Epithelial cell of esophagus (primary cell): ENCODE measurements at regions not wholly inside any gene's neighbourhood (a gene's known extent, or its start where the extent isn't known, plus 50 kb on each side); places are given as distances from the start of the nearest gene placed in this dataset.
A peak's percentile ranks its signal among the peaks of the same experiment; 100 is the strongest.
"Not testable (repeated sequence)": the region's sequence is repeated elsewhere in the genome, so short reads cannot be mapped to it uniquely, and the experiment has no call there.

Experiments used
- DNase-seq: peaks from one replicate; pipeline ENCODE4 v3.0.0; 2010; ENCODE audit warnings: low read depth
- H3K4me3 ChIP-seq: 2 replicates; pipeline ENCODE4 v1.5.1; 2011; ENCODE audit warnings: mild to moderate bottlenecking, low read length, control low read depth
- CTCF ChIP-seq: IDR thresholded peaks from 2 replicates; pipeline ENCODE4 v1.5.1; 2011; ENCODE audit warnings: low read depth, mild to moderate bottlenecking, low read length, control low read depth, inconsistent platforms; ENCODE audit not compliant: insufficient read depth; ENCODE audit errors: missing control alignments

GRCh38 chr21:25179116-25179515, 428.2 kb downstream of the MRPL39 start:
- no peak for DNase-seq
- no peak for TF ChIP-seq CTCF
- no peak overlapping the region for H3K4me3 ChIP-seq

DNA sequence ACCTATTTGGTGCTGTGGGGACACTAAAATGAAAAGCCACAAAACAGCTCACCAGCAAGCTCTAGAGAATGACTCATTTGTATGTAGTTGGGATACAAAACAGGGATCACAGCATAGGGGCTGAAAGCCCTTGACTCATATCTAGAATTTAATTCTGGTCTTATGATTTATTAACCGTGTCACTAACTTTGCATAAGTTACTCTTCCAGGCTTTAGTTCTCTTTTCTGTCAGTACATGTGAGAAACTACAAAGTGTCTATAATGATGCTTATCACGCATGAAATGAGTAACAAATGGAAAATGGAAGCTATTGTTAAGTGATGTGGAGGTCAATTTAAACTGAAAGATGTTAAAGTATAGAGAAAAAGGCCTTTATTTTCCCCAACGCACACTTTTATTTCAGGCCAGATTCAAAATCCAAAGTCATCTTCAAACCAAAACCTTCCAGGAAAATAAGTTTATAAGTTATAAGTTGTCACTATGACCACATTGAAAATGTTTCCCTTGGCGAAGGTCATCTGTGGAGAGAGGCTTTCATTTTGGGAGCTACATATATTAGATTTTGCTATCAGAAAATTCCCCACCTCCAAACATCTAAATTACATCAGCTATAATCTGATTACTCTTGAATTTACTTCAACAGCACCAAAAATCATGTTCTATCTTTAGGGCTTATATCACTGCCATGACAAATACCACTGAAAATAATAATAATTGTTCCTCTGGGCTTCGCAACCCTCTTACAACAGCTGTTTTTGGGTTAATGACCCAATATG, 430.5 kb downstream of the MRPL39 start:
- no peak overlapping the region for H3K4me3 ChIP-seq
- TF ChIP-seq CTCF: no peak
- DNase-seq: no peak

DNA sequence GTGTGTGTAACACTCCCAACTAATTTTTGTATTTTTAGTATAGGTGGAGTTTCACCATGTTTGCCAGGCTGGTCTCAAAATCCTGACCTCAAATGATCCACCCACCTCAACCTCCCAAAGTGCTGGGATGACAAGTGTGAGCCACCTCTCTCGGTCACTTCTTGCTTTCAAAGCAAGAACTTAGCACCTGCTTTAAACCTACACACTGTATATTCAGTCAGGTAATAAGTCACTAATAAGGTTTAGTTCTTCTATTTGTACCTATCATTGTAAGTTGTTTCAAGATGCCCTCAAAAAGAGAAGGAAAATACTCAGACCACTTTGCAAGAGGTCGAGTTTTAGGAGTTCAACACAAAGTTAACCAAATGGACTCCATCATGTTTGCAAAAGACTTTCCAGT, 431.3 kb downstream of the MRPL39 start:
- H3K4me3 ChIP-seq: no peak overlapping the region
- no peak for TF ChIP-seq CTCF
- DNase-seq: no peak

GRCh38 chr21:25171438-25171837, 435.8 kb downstream of the MRPL39 start:
- H3K4me3 ChIP-seq: no peak overlapping the region
- DNase-seq: peak; percentile 4
- TF ChIP-seq CTCF: no peak

DNA sequence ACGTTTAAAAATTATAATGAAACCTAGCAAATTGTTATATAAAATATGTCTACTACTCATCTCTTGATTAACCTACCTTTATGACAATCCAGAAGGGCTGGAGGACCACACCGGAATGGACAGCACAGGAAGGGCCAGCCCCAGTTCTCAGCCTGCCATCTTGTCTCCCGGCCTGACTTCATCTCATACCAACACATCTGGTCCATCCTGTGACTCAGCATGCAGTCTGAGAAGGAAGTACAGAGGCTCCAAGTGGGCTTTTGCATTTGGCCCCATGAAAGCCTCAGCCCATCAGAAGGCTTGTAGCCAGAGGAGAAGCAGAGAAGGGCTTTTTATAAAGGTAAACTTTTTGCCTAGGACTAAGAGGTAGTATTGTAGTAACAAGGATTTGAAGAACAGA, 436.6 kb downstream of the MRPL39 start:
- TF ChIP-seq CTCF: no peak
- DNase-seq: no peak
- no peak overlapping the region for H3K4me3 ChIP-seq

GRCh38 chr21:25169370-25169769, 437.9 kb downstream of the MRPL39 start:
- TF ChIP-seq CTCF: no peak
- no peak overlapping the region for H3K4me3 ChIP-seq
- no peak for DNase-seq

GRCh38 chr21:25166904-25167303, 440.4 kb downstream of the MRPL39 start:
- H3K4me3 ChIP-seq, DNase-seq: not testable (repeated sequence)

- no peak for TF ChIP-seq CTCF
- no peak for DNase-seq
- no peak overlapping the region for H3K4me3 ChIP-seq
Measured at GRCh38 chr21:25161571-25161970, 445.7 kb downstream of the MRPL39 start.

DNA sequence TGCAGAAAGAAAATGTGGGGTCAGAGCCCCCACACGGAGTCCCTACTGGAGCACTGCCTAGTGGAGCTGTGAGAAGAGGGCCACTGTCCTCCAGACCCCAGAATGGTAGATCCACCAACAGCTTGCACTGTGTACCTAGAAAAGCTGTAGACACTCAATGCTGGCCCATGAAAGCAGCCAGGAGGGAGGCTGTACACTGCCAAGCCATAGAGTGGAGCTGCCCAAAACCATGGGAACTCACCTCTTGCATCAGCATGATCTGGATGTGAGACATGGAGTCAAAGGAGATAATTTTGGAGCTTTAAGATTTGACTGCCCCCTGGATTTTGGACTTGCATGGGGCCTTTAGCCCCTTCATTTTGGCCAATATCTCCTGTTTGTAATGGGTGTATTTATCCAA, 452.3 kb downstream of the MRPL39 start:
- not testable (repeated sequence) for DNase-seq, H3K4me3 ChIP-seq
